GM12875 (cell line): ENCODE measurements at regions not wholly inside any gene's neighbourhood (a gene's known extent, or its start where the extent isn't known, plus 50 kb on each side); places are given as distances from the start of the nearest gene placed in this dataset.

ENCODE experiments used
- H3K4me3 ChIP-seq: one replicate; pipeline ENCODE4 v1.5.1; 2011; ENCODE audit warnings: low read depth, low read length, control low read depth
- TF ChIP-seq, protein P1 (sequence below): IDR thresholded peaks from 2 replicates; pipeline ENCODE4 v1.5.1; 2011; ENCODE audit warnings: low read depth, mild to moderate bottlenecking, control low read depth, inconsistent platforms, low read length, moderate library complexity, borderline replicate concordance; ENCODE audit not compliant: insufficient read depth

GRCh38 chr5:13244151-13244550 is 700.3 kb downstream of the DNAH5 start:
- TF ChIP-seq, protein P1, sequence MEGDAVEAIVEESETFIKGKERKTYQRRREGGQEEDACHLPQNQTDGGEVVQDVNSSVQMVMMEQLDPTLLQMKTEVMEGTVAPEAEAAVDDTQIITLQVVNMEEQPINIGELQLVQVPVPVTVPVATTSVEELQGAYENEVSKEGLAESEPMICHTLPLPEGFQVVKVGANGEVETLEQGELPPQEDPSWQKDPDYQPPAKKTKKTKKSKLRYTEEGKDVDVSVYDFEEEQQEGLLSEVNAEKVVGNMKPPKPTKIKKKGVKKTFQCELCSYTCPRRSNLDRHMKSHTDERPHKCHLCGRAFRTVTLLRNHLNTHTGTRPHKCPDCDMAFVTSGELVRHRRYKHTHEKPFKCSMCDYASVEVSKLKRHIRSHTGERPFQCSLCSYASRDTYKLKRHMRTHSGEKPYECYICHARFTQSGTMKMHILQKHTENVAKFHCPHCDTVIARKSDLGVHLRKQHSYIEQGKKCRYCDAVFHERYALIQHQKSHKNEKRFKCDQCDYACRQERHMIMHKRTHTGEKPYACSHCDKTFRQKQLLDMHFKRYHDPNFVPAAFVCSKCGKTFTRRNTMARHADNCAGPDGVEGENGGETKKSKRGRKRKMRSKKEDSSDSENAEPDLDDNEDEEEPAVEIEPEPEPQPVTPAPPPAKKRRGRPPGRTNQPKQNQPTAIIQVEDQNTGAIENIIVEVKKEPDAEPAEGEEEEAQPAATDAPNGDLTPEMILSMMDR = no peak
- H3K4me3 ChIP-seq = no peak overlapping the region

DNA sequence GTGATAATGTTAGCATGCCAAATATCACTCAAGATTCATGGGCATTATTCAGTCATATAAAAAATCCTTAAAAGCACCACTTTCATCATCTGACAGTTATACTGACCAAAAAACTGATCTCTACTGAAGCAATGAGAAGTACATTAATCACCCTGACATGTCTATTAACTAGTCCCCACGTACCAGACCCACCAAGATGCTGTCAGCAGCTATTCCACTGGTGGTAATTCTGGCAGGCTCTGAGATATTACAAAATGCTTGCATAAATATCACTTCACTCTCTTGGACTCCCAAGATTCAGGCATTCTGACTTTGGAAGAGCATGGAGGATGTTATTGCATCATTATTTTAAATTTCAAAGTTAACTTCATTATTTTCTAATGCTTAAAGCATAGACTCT is 717.0 kb downstream of the DNAH5 start:
- H3K4me3 ChIP-seq = no peak overlapping the region
- TF ChIP-seq, protein P1 = no peak

DNA sequence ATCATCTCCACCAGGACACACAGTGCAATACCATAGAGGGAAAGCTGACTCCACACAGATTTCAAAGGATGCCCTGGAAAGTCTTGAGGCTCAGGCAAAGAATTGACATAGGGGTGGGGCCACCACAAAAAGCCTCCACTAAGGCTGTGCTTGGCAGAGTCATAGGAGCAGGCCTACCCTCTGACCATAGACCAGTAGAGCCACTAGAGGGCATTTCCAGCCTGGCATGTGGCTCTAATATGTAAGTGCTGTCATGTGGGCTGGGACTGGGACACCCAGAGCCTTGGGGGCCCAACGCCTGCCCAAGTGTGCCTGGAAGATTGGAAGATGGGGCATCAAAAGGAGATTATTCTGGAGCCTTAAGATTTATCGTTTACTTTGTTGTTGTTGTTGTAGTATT is 726.0 kb downstream of the DNAH5 start:
- TF ChIP-seq, protein P1 = 0 out of 2 replicates have a peak, but pooled peaks have one; percentile 9
- no peak overlapping the region for H3K4me3 ChIP-seq

DNA sequence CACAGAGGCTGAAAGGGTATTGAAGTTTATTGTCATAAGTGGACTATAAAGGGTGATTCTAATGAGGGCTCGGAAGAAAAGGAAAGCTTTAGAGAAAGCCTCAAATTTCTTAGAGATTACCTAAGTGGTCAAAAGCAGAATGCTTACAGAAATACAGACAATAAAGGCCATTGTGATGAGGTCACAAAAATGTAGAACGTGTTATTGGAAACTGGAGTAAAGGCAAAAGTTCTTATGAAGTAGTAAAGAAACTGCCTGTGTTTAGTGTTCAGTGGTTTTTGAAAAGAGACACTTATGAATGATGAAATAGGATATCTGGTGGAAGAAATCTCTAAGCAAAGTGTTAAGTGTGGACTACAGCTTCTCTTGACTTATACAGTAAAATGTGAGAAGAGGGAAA is 726.9 kb downstream of the DNAH5 start:
- no peak overlapping the region for H3K4me3 ChIP-seq
- TF ChIP-seq, protein P1 = no peak

- H3K4me3 ChIP-seq = no peak overlapping the region
- TF ChIP-seq, protein P1 = no peak
These were observed 728.7 kb downstream of the DNAH5 start for GRCh38 chr5:13215806-13216205.

DNA sequence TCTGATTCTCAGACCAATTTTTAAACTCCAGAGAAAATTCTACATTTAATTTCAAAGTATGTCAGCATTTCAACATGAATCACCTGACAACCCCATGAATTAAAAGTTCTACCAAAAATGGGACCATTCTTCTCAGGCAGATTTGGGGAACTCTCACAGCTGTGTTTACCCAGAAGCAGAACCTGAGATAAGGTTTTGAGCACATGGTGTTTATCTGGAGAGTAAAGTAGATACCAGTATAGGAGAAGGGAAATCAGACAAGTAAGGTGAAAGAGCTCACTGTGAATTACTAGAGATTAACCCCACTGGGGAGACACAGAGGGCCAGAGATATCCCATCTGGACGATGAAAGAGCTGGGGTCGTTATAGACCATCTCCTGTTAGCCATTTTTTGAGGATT is 729.1 kb downstream of the DNAH5 start:
- TF ChIP-seq, protein P1 = no peak
- H3K4me3 ChIP-seq = no peak overlapping the region

GRCh38 chr5:13214182-13214581 is 730.3 kb downstream of the DNAH5 start:
- TF ChIP-seq, protein P1 = no peak

More at GRCh38 chr5:13214182-13214581, 730.3 kb downstream of the DNAH5 start:
- H3K4me3 ChIP-seq = no peak overlapping the region
